ENCODE measurements at regions not wholly inside any gene's neighbourhood (a gene's known extent, or its start where the extent isn't known, plus 50 kb on each side); places are given as distances from the start of the nearest gene placed in this dataset.

DNA sequence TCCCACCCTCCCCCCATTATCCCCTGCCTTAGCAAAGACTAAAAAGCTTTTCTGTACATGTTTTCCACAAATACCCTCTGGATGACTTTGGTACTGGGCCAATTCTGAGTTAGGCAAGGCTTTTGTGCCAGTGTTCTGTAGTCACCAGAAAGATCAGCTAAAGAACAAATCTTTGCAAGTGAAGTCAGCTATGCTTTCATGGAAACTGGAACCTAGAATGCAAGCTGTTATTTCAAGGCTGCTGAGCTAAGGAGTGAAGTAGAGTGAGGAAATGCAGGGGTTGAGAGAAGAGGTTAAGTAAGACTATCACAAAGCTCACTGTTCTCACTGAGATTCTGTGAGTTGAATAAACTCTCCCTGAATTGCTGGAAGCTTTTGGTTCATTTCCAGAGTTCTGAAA lies 107.8 kb upstream of the CNTN3 start:
- TF ChIP-seq POLR2A (IDR thresholded peaks at IDR 0.05) (no peak), EP300 (IDR thresholded peaks at IDR 0.05) (no peak), POLR2AphosphoS5 (IDR thresholded peaks at IDR 0.05) (no peak)

Data from upper lobe of left lung (tissue), 4 donors.